ENCODE measurements at regions not wholly inside any gene's neighbourhood (a gene's known extent, or its start where the extent isn't known, plus 50 kb on each side); places are given as distances from the start of the nearest gene placed in this dataset.

DNA sequence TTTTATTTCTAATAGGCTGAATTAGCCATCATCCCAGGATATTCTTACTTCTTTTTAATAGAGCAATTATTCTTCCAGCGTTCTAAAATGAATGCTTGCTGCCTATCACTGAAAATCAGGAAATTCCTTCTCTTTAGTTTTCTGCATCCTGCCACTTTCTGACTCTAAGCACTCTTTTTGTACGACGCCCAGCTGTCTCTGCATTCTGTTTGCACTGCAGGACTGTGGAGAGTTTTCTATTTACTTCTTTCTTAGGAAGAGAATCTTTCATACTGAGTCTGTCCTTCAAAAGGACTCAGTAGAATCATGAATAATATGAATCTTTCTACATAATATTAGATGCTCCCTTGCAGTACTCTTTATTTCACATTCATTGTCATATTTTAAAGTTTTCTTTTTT lies 360.4 kb upstream of the DSEL start:
- DNase-seq (ENCODE audit: low read depth in 2 of 2): no peak

DNA sequence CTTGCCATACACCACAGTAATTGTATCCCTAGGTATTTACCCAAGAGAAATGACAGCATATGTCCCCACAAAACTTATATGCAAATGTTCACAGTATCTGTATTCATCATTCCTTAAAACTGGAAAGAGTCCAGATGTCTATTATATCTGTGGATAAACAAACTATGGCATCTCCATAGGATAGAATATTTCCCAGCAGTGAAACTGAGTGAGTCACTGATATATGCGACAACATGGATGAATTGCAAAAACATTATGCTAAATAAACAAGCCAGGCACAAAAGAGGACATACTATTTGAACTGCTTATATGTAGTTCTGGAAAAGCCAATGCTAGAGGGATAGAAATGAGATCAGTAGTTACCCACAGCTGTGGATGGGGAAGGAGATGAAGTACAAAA lies 359.4 kb upstream of the DSEL start:
- DNase-seq (ENCODE audit: low read depth in 2 of 2): no peak

DNA sequence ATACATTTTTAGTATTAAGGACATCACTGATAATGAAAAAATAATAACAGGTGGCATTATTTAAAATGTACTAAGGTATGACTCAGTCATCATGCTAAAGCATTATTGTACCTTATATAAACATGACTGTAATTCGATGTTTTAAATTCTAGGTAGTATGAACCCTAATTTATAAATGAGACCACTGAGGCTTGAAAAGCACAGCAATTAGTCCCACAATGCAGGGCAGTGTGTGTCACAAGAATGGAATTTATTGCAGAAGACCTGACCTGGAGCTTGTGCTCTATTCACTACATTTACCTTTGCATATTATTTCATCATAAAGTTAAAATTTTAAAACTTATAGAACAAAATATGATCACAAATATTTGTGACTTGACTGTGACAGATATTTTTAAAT lies 358.5 kb upstream of the DSEL start:
- no peak for DNase-seq (ENCODE audit: low read depth in 2 of 2)

DNA sequence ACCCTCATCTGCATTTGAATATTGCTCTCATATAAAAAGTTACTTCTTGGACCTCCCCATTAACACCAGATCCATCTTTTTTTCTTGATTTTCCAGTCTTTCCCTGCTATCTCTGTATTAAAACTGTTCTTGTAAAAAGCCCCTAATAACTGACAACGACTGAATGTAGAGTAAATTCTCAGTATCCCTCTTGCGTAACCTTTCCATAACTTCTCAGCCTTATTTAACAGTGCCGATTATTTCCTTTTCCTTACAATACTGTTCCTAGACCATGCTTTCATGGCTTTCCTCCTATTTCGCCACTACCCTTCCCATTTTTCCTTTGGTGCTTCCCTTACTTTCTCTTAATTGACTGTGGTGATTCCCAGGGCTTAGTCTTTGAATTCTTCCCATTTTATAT lies 348.9 kb upstream of the DSEL start:
- no peak for DNase-seq (ENCODE audit: low read depth in 2 of 2)

DNA sequence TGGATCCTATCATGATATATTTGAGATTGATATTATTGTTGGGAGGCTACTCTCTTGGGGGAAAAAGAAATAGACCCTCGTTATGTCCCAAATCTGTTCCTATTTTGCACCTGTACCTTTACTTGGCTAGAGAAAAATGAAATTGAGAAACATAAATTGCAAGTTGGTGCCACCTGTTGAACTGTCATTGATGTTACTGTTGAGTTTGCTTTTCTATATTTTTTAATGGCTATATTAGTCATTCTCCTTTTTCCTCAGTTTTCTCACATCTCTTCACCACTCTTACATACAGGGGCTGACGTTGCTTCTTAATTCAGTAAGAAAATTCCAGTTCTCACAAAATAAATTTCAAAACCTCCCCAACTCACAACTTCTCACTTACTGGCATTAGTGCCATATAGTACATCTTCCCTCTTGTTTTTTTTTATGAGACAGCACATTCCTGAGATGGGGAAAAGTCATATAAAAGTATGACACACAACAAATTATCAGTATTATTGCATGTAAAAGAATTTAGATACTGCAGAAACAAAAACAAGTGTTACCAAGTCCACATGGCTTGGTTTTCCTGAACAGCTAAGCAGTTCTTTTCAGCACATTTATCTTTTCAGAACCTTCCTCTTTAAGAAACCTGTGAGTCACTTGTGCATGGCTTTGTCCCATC lies 348.3 kb upstream of the DSEL start:
- no peak for DNase-seq (ENCODE audit: low read depth in 2 of 2)

DNA sequence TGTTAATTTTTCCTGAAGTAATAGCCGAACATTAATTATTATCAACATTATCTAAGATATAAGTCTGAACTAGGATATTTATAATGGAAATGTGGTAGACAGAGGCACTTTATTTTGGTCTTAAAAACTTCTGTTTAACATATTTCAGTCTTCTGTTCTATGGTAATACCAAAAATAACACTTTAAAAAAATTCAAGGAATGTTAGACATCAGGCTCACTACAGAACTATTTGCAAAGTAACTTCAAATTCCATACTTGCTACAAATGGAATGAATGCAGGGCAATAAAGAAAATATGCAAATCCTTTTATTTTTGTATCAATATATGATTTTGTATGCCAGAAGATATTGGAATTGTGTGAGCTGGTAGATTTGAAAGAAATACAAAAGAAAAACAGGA lies 345.5 kb upstream of the DSEL start:
- no peak for DNase-seq (ENCODE audit: low read depth in 2 of 2)

DNA sequence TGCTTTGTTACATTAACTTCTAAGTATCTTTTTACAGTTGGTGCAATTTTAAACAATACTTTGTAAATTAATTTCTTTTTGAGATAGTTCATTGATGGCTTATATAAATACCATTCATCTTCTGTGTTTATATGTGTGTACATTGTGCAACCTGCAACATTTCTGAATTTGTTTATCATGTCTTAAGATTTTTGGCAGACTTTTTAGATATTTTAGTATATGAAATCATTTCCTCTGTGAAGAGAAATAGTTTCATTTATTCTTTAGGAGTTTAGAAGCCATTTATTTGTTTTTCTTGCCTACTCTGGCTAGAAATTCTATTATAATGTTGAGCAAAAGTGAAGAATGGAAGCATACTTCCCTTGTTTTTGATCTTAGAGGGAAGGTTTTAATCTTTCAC lies 337.8 kb upstream of the DSEL start:
- DNase-seq (ENCODE audit: low read depth in 2 of 2): no peak

DNA sequence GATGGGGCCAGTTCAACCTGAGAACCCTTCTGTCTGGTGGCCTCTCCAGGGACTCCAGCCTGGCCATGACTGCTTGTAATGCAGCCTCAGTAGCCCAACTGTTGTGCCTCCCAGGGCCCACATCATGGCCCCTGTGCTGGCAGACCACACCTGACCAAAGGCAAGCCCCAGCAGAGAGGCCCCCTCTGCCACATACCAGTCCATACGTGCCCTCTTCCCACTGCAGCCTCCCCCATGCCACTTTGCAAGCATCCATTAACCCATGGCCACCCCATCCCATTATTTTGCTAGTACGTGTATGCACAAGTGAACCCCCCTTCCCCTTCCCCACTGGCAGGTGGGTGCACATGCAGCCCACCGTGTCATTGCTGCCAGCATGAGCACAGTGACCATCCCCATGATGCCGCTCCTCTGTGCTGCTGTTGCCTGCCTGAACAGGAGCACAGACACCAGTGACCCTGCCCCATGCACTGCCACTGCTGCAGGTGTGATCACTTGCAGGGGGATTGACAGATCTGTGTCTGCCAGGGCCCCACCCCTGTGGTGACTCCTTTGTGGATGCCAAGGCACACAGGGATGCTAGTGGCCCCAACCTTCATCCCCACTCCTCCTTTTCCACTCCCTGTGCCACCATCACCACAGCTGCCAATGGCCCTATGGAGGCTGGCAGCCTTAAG lies 330.0 kb upstream of the DSEL start:
- DNase-seq (ENCODE audit: low read depth in 2 of 2): no peak

DNA sequence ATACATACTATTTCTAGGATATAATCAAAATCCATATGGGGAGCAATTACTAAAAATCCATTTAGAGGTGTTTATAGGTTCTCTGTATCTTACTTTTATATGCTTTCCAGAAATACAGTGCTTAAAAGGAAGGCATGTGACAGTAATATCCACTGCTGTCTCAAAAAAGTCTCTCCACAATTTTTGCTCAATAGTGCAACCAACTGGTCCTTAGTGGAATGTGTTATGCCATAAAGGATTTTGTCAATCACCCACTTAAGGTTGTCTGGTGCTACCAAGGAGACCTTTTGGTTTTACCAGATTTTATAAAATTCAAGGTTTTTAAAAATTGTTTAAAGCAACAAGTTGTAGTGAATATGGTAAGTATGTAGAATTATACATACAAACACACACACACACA lies 328.5 kb upstream of the DSEL start:
- no peak for DNase-seq (ENCODE audit: low read depth in 2 of 2)

DNA sequence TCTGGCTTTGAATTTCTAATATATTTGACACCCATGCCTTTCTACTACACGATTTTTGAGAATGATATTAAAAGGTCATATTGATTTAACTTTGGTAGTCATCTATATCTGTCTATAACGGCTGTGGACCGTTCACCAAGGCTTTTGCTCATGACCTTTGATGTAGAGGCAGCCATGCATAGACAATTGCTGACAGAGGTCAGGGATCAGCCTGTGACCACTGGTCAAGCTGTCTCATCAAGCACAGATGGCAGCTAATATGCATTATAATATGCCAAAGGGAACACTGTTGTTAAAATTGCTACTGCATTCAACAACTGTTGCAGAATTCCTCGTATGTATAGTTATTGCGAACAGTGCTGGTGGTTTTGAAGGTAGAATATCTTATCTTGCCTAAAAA lies 323.9 kb upstream of the DSEL start:
- DNase-seq (ENCODE audit: low read depth in 2 of 2): no peak

DNA sequence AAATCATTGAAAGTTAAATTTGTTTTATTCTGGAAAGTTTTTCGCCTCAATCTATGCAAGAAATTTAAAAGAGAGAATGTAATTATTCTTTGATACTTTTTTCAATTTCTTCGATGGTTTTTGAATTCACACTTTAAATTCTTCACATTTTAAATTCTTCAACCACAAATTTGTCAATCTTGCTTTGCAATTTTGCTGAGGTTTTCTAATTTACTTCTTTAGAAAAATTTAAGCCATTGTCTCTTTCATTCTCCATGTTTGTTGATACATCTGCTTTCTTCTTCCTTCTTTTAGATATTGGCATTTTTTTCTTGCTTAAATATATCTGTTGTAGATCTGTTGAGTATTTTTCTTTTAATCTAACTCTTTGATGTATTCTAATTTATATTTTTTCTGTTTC lies 301.9 kb upstream of the DSEL start:
- no peak for DNase-seq (ENCODE audit: low read depth in 2 of 2)

DNA sequence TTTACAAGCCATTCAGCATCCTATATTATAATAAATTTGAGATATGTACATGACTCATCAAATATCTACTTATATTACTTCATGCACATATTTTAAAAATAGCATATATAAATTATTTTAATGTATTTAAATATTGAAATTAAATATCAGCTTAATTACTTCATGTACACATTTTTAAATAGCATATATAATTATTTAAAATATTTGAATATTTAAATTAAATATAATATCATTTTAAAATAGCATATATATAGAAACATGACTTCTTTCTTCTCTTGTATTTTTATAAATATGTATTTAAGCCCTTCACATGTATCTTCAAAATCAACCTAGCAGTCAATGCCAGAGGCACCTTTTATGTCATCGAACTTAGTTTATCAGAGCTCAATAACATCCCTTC lies 298.8 kb upstream of the DSEL start:
- no peak for DNase-seq (ENCODE audit: low read depth in 2 of 2)

DNA sequence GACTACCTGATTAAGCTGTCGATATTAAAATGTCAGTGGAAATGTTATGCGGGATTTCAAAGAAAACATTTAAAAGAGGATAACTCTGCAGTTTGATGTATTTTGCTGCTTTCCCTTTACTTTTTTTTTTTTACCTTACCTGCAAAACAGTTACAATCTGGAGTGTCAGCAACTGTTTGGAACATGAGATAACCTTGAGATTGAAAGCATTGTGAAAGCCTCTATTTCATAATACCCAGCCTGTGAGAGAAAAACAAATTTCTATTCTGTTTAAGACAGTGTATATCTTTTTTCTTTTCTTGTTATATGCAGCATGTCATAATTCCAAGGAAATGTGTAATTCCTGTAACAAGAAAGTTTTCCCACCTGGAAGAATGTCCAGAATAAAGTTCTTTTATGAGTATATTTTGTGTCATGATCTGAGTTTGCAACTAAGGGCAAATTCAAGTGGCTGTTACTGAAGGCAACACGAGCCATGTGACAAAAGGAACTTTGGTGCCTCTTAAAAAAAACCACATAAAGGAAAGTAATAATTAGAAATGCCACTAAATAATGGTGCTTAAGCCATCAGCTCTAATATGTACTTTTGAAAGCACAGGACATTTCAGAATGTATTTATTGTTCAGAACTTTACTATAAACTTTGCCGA lies 297.0 kb upstream of the DSEL start:
- no peak for DNase-seq (ENCODE audit: low read depth in 2 of 2)

DNA sequence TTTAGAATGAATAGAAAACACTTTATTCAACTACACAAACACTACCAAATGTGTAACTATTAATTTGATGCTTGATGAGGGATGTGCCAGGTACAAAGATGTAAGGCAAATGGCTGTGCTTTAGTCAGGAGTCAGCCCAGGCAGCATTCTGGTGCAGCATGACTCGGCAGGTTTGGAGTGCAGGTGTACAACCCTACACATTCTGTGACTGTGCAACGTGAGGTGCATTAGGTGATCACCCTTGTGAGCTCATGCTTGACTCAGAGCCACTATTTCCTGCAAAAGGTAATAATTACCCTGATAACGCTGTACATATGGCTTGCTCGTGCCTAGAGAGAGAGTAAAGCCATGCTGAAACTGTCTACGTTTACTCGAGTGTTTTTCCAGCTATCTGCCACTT lies 288.7 kb upstream of the DSEL start:
- DNase-seq (ENCODE audit: low read depth in 2 of 2): no peak

DNA sequence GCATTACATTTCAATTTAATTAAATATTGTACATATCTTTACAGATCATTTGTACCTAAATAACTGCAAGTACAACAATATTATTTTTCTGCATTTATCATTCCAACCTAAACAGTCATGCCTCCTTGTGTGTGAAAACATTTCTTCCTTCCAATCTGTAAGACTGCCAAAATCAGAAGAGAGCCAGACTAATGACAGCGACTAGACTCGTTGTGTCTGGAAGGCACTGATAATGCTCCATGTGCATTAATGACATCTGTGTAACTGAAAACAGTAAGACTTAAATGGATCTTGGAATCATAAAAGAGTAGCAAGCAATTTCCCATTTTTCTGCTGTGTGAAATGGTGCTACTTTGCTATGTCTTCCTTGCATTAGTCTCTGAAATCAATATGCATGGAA lies 278.0 kb upstream of the DSEL start:
- no peak for DNase-seq (ENCODE audit: low read depth in 2 of 2)

DNA sequence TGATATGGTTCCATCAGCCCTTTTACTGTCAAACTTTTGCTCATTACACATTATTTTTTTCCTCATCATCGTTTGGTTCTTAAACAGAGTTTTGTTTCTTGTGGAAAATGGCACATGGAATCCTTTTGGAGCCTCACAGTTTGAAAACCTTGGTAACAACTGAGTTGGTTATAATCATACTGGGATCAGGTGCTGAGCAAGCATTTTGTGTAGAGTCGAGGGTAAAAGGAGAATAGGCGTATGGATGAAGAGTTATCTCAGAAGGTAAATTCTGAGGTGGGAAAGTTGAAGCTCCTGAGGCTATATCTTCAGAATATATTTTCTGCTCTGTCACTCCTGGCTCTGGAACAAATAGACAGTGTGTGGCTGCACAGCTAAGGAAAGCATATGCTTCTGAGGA lies 274.0 kb upstream of the DSEL start:
- no peak for DNase-seq (ENCODE audit: low read depth in 2 of 2)

DNA sequence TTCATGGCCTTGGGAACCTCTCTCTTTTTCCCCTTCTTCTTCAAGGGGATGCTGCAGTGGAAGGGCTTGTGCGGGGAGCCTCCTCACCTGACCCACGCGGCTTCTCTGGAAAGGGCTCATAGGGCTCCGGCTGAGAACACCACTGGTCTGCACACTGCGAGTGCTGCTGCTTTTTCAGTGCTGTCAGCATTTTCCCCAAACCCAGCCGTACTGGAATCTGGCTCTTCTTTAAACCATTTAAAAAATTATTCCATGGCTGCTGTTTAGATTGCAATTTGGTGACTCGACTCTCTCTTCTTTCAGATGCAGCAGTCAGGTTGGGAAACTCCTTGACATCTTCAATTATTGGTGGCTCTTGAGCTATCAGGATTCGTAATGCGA lies 272.6 kb upstream of the DSEL start:
- DNase-seq (ENCODE audit: low read depth in 2 of 2): no peak

DNA sequence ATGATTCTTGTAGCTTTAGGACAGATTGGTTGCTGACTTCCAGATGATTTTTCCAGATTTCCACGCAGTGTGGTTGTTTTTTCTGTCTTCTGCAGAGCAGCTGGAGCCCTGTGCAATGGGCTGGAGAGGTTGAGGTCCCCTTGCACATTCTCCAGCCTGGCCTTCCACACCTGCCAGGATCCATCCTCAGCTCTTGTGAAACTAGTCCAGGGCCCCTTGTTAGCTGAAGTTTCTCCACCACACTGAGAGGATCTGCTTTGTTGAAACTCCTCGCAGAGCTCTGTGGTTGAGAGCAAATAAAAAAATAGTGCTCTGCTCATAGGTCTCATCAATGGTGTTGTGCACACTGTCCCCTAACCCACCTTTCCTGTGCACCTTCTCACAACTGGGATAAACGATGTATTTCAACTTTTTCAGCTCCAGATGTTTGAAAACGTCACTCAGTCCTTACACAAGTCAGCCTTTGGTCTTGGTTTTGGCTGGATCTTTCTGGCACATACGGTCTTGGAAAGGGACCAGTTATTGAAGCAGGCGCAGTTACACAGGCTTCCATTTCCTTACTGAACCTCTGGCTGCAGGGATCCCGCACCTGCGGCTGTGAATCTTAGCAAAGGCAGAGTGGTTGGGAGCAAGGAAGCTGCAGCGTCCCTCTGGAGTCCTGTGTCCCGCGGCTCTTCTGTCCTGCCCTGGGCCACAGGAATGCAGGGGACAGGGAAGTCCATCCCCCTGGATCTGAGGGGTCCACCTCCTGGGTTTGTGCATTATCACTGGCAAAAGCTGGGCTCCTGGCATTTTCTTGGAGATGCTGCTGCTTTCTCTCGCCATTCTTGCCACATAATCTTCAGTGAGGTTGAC lies 272.0 kb upstream of the DSEL start:
- no peak for DNase-seq (ENCODE audit: low read depth in 2 of 2)

DNA sequence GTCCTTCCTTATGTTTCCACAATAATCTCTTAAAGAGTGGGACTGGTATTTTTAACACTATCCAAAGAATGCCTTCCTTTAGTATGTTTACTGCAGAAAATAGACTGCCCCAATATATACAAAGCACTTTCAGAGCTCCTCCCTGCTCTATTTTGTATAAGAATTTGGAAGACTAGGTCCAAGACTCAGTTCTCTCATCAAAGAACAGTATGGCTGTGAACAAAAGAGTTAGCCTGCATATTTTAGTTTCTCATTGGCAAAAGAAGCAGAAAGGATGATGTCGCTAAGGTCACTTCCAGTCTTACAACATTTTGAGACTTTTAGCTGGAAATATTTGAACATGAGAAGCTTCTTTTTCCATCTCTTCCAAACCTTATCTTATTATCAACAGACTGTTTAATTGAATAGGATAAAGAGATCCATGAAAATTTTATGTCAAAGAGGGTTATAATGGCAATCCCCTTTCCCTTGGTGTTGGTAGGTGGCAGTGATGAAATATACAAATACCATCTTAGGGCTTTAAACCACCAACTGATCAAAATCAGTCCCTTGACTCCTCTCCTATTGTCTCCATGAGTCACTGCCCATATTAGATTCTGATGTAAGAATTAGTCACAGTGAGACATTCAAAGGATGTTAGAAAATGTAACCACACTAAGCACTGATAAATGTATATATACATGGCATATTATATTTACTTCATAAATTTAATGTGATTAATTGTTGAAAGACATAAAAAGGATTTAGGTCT lies 266.9 kb upstream of the DSEL start:
- DNase-seq (ENCODE audit: low read depth in 2 of 2): no peak

DNA sequence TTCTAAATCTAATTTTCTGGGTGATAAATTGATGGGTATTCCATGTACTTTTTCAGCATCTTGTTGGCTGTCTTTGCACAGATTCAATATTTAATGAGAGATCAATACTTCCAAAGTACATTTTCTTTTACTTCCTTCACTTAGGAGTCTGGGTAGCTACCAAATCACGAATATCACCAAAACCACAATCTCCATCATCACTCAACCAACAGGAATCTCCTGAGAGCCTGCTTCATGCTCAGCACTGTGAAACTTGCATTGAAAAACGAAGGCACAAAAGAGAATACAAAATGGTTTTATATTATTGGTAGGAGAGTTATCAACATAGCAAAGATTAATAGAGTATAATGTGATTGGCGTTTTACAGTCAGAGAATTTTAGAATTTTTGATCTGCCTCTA lies 261.5 kb upstream of the DSEL start:
- no peak for DNase-seq (ENCODE audit: low read depth in 2 of 2)

DNA sequence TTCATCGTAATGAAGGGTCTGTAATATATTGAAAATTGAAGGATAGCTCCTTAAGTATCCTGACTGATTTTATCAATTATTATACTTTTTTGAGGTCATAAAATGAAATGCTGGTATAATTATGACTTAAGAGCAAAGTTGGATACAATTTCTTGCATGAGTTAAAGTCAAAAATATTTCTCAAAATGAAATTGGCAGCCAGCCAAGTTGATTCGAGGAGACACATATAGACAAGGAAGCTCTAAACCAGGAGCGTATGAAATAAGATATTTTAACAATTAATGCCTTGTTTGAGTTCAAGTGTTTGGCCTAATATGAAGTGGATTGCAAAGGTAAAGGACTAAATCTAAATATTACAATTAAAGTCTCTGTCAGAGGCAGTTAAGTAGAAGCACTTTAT lies 260.4 kb upstream of the DSEL start:
- no peak for DNase-seq (ENCODE audit: low read depth in 2 of 2)

DNA sequence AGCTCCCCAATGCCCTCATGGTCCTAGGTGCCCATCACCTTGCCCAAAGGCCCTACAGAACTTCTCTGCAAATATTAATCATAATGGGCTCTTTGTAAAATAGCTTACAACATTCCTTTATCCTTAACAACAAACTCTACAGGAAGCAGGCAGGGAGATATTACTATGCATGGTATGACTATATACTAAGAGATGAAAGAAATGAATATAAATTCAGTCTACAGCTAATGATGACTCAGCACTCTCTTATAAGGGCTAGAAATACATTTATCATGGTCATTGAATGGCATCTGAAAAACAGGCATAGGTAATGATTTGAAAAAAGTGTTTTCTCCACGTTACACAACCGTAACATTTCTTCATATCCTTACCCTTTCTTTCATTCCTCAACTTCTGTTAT lies 254.8 kb upstream of the DSEL start:
- no peak for DNase-seq (ENCODE audit: low read depth in 2 of 2)

All from stimulated activated CD4-positive, alpha-beta T cell treated with anti-CD3 and anti-CD28 coated beads, Interleukin-4, amount 100 ng/mL, for 48 hours (primary cell).